Activated CD8-positive, alpha-beta memory T cell treated with anti-CD3 and anti-CD28 coated beads for 48 hours (primary cell): ENCODE measurements at regions not wholly inside any gene's neighbourhood (a gene's known extent, or its start where the extent isn't known, plus 50 kb on each side); places are given as distances from the start of the nearest gene placed in this dataset.
A peak's percentile ranks its signal among the peaks of the same experiment; 100 is the strongest.

Experiments
- DNase-seq, 3 experiments: peaks; one replicate each; pipeline ENCODE4 v3.0.0-alpha.2; 2020; ENCODE audit warnings: low read depth in 2 of 3, low spot score in 2 of 3

DNA sequence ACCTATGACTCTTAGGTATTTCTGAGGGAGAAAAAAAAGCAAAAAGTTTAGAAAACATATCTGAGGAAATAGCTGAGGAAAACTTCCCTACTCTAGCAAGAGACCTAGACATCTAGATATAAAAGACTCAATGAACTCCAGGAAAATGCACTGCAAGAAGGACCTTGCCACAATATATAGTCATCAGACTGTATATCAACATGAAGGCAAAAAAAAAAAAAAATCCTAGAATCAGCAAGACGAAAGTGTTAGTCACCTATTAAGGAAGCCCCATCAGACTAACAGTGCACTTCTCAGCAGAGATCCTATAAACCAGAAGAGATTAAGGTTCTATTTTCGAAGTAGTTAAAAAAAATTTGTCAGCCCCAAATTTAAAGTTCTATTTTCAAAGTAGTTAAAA is 166.2 kb downstream of the TMEM38B start:
- no peak for DNase-seq

DNA sequence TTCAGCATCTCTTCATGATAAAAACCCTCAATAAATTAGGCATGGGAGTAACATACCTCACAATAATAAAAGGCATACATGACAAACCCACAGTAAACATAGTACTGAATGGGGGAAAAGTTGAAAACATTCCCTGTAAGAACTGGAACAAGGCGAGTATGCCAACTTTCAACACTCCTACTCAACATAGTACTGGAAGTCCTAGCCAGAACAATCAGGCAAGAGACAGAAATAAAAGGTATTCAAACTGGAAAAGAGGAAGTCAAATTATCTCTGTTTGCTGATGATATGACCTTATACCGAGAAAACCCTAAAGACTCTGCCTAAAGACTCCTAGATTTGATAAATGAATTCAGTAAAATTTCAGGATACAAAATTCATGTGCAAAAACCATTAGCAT is 167.6 kb downstream of the TMEM38B start:
- no peak for DNase-seq

DNA sequence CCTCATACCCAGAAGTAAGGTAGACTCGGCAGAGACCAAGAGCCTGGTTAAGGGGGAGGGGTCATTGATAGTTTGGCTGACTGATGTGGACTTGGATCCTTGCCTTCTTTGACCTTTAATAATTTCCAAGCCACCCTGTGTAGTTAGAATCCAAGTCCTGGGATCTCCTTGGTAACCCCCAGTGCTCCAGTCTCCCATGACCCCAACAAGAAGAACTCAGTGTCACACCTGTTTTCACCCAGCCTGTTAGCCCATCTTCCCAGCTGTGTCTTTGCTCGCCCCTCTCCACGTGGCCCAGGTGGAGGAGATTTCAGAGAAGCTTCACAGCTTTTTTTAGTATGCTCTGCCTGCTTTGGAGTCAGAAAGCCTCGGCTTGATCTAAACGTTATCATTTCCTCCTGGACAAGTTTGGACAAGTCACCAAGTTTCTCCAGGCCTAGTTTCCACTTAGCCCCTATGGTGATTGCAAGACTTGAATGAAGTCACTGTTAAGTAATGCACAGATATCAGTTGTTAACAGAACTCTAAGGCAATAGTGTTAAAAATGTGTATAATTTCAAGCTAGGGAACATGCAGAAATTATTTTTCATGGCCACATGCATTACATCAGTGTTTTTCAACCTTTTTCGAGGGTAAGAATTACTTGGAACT is 170.0 kb downstream of the TMEM38B start:
- no peak for DNase-seq

DNA sequence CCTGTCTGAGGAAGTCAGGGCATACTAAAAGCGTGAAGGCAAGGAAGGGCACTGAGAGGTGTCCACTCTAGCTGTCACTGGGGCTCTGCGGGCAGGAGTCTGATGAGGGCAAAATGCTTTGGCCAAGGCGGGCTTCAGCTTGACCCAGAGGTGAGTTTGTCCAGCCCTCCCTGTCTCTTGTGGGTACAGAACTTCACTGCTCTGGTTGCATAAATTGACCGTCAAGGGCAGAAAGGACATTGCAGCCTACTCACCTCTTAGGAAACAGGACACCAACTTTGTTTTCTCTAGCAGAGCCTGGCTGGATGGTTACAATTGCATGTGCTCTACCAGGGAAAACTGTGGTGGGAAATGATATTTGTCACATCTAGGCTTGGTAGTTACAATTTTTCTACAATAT is 170.9 kb downstream of the TMEM38B start:
- no peak for DNase-seq

DNA sequence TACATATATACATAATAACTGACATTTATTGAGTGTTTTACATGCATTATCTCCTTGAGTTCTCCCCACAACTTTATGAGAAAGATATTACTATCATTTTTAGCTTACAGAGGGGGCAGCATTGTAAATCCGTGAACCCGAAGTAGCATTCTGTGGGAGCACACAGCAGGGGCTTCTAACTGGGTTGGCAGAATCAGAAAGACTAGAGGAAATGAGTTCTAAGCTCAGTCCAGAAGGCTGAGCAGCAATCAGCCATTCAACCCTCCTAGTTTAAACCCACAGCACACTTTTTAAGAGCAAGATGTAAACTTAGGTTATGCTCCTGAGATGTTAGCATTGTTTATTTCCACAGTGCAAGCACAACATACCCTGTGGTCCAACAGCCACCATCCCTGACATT is 177.2 kb downstream of the TMEM38B start:
- DNase-seq, result no peak

DNA sequence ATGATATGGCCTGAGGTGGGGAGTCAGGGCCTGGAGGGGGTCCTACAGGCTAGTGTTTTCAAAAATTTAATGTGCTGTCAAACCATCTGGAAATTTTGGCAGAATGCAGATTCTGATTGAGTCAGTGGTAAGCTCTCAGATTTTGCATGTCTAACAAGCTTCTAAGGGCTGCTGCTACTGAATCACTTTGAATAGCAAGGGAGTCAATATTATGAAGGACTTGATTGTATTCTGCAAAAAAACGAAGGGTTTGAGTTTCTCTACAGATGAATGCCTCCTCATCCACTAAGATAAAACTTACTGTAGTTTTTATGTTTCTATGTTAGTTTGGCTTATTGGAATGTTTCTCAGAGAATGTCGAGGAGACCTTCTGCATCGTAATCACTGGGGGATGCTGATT is 179.5 kb downstream of the TMEM38B start:
- no peak for DNase-seq

DNA sequence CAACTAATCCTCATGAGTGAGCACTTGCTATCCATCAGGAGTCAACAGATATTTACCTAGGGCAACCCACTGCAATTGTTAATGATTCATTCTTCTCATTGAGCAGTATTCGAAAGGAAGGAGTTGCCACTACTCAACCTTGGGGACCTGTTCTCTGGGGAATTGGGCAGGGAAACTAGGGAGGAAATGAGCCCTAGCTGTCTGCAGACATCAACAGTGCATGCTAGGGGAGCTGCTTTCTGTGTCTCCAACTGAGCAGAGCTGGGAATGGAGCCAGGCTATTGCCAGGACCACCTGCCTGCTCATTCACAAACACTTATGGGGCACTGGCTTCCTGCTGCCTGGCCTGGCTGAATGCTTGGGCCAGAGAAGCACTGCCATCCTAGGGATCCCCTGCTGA is 183.4 kb downstream of the TMEM38B start:
- no peak for DNase-seq

DNA sequence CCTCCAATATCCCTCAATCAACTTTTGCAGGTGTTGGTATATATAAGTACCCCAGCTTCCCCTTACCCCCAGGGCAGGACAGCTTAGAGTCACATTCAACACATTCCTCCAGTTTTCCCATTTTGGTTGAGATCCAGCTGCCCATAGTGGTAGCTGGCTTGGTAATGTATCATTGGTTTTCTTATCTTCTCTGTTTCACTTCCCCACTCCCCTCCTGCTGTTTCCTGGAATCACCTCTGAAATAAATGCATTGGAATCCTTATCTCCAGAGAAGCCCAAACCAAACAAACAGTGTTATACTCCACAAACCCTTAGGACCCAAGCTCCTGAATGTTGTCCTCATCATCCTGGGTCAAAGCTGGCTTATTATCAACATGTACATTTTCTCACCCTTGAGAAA is 184.8 kb downstream of the TMEM38B start:
- DNase-seq, result no peak

DNA sequence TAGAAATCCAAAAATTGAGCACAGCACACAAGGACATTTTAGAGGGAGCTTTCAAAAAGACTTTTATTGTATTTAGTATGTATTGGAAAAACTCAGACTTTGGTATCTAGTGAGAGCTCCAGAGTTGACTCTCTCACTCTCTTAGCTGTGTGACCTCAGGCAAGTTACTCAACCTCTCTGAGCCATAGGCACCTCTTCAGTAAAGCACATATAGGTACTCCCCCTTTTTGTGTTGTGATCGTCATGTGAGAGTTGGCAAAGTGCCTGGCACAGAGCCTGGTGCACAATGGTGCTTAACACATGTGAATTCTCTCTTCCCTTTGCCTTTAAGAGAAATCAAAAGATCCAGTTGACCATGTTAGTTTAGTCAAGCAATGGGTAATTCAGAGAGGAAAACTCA is 186.2 kb downstream of the TMEM38B start:
- no peak for DNase-seq

DNA sequence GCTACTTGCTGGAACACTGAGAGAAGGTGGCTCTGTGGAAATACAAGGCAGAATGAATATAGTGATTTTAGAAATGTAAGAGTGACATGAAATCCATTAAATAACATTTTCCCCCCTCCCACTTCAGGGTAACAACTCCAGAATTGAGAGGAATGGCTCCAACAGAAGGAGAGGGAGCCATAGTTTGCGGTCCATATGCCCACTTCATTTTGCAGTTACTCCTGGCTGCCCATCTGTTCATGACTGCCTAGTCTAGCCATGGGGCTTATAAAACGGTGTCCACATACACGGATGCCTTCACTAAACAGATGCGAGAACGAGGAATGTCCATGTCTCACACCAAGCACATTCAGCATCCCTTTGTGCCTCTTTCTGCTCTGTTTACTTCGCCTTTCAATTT is 186.7 kb downstream of the TMEM38B start:
- DNase-seq, result no peak

DNA sequence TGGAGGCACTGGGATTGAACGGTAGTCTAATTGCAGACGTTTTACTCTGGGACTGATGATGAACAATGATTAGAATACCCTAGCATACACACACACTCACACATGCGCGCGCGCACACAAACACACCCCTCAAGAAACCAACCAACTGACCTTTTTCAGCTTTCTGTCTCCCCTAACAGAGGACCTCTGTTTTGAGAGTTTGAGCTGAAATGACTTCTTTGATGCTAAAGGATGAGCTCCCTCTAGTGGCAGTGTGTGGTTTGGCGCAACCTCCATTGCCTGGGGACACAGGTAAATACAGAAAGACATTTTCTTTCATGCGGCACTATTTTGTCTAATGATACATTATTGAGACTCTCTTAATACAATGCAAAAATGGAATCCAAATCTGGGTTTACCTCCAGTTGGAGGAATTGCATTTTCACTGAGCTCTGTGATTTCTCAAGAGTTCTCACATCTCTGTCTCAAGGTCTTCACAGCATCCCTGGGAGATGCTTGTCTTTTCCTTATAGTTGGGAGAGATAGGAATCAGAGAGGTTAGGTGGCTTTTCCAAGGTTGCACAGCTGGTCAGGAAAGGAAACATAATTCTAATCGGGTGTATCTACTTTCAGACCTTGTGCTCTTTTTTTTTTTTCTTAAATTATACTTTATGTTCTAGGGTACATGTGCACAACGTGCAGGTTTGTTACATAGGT is 187.5 kb downstream of the TMEM38B start:
- DNase-seq, result peak; percentile 26 to 47 (median 37)

DNA sequence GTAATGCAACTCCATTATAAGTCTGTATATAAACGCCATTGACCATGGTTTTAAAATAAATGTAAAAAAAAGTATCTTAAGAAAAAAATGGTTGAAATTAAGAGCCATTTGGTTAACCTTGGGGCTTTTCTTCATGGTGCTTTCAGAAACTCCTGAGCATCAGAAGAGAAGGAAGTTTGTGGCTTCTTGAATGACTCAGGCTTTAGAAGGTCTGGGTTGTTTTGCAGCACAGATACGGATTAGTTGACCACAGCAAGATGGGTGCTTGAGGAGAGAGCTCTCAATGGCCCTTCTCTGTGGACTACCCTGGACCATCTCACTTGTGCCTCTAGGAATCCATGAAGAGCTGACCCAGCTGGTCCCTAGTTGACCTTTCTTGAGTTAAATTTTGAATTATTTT is 189.5 kb downstream of the TMEM38B start:
- DNase-seq, result no peak

DNA sequence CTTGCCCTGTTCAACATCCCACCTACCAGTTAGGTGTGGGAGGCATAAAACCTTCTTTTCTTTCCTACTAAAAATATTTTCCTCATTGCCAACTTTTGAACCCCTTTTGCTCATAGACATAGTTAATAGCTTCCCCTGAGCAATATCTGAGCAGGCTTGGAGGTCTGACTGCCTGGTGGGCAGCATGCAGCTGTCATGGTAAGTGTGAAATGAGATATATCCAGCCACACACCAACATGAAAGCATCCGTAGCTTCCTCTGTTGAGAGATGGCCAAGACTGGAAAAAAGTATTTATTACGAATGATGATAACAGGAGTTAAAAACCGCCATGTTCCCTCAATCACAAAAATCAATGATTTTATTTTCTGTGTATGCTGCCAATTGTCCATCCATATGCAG is 190.1 kb downstream of the TMEM38B start:
- no peak for DNase-seq

DNA sequence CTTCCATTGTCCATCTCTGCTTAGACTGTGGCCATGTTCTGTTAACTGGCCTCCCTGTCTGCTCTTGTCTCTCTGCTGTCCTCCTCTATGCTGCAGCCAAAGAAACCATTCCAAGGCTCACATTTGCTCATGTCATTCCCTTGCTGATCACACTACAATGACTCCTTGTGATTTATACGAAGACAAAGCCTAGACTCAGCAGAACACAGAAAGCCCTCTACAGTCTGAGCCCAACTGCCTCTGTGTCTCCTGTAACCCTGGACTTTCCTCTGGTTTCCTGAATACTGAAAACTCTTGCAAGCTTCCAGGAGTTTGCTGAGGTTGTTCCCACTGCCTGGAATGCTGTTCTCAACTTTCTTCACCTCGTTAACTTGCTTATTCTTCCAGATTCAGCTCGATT is 191.8 kb downstream of the TMEM38B start:
- no peak for DNase-seq

DNA sequence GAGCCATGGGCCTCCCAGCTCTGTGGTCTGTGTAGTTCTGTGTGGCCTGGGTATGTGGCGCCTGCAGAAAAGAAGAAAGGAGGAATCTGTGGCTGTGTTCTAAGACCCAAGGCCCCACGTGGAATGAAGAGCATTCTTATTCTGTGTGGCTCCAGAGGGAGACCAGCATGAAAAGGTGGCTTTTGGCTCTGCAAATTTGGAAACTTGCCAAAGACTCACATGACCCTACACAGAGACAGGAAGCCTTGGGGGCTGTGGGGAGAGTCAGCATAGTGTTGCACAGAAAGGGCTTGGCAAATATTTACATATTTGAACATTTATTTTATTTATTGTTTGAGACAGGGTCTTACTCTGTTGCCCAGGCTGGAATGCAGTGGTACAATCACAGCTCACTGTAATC is 193.3 kb downstream of the TMEM38B start:
- no peak for DNase-seq

DNA sequence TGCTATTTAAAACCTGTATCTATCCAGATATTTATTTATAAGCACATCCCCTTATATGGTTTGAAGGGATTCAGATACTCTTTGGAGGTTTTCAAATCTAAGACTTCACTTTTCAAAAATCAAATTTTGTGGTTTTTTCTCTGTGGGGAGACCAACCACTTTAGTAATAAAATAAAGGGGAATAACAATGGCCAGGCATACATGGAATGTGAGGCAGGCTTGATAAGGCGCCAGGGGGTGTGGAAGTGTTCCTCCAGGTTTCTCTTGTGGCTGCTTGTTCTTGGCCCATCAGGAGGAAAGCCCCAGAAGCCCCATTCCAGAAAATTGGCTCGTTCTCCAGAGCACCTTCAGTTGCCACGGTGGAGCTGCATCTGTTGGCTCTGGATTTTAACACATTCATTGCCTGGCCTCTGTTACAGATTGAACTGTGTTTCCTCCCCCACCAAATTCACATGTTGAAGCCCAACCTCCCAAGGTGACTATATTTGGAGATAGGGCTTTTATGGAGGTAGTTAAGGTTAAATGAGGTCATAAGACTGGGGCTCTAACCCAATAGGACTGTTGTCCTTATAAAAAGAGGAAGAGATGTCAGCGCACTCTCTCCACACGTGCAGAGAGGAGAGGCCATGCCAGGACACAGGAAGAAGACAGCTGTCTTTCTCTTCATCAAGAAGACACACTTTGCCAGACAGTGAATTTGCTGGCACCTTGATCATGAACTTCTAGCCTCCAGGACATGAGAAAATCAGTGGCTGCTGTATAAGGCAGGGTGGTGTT is 195.9 kb downstream of the TMEM38B start:
- no peak for DNase-seq

DNA sequence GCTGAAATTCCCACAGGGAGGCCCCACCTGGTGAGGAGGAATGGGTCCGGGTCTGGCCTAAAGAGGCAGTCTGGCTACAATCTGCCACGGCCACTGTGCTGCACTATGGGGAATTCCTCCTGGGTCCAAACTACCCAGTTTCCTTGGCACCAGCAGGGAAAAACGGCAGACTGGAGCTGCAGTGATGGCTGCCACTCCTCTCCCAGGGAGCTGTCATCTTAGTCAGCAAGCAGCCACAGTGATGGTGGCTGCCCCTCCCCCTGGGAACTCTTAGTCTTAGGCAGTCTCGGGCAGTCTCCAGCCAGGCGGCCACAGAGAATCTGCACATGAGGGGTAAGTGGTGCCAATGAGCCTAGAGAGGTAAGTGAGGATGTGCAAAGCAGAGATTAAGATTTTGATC is 205.8 kb downstream of the TMEM38B start:
- no peak for DNase-seq

DNA sequence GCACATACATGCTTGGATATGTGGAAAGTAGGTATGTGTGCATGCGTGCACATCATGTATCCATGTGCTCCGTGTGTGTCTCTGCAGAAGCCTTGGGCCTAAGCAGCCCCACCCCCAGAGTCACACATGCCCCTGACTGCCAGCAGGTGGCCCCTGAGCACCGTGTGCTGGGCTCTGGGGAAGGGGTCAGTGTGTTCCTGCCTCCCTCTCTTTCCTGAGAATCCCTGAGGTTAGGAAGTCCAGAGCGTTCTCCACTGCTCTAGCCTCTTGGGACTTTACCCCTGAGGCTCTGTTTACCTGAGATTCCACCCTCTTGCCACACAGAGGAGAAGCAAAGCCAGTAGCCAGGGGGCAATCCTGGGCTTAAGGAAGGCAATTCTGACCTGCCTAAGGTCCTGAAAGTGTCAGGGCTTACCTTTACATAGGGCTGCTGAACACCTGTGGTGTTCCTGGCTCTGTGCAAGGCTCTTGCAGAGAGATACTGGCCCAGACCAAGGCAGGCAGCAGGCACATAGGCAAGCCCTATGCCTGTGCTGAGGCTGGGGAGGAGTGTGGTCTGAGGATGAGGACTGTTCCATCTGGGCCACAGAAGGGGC is 207.3 kb downstream of the TMEM38B start:
- no peak for DNase-seq

DNA sequence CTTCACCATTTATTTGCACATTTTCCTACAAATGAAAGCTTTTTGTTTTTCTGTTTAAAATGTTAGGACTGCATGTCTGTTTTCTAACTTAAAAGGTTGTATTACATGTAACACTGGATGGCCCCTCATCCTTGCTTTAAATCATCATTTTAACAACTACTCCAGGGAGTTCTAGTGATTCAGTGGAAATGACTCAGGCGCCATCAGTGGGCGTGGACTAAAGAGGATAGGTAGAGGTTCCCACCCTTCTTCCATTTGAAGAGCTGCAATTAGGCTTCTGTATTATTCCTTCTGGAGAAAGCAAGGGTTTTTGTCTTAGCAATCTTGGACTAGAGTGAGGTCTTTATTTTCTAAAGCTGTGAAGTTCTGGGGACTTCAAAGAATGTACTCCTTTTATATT is 213.7 kb downstream of the TMEM38B start:
- DNase-seq, result no peak

DNA sequence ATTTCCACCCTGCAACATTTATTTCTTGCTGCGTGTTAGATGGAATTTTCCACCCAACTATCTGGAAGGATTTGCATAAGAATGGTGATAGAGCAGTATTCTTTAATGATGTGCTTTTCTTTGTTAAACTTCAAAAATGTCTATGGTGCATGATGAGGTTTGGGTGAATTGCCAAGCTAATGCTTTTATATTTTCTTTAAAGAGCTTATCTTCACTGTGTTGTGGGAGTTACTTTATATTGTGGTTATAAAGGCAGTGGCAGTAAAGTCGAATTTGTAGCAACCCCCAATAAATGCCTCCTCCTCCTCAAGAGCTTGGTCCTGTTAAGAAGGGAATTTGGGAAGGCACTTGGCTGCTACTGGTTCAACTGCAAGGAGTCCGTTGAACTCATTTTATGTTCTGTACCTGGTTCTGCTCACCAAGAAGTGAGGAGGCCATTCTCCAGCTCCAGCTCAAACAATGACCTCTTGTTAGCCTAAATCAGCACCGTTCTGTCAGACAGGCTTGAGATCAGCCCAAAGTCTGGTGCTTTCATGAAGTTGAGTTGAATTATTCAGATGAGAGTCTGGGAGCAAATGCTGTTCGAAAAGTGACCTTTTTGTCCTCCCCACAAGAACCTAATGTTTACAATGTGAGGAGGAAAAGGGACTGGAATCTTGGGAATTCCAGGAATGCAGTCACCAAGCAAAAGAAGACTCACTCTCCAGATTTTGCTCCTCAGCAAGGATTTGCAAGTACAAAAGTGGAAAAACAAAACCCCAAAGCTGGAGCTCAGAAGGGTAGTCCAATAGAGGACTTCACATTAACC is 217.0 kb downstream of the TMEM38B start:
- no peak for DNase-seq

DNA sequence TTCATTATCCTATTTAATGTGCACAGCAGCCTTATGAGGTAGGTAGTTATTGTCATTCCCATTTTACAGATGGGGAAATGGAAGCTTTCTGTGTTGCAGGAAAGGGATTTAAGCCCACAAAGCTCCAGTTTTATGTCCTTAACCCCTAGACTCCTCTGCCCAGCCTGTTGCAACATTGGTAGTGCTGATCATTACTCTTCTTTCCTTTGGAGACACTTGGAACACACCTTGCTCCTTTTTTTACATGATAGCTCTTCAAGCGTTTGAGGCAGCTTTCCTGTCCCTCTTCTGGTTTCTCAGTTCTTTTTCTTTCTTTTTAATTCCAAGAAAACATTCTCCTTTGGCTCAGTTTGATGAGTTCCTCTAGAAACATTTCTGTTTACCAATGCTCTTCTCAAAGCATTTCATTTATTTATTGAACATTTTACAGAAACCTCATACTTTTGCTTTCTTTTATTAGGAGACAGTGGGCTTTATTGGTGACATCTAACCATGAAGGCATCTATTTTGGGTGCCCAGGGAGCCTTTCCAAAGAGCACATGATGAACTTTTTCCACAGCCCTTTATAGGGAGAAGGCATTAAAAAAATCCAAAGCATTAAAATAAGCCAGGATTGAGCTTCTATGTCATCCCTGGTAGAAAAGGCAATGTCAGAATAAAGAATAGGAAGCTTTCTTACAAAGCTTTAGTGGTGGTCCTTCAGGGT is 218.0 kb downstream of the TMEM38B start:
- no peak for DNase-seq
